ENCODE measurements at regions not wholly inside any gene's neighbourhood (a gene's known extent, or its start where the extent isn't known, plus 50 kb on each side); places are given as distances from the start of the nearest gene placed in this dataset.
"Not testable (repeated sequence)": the region's sequence is repeated elsewhere in the genome, so short reads cannot be mapped to it uniquely, and the experiment has no call there.

DNA sequence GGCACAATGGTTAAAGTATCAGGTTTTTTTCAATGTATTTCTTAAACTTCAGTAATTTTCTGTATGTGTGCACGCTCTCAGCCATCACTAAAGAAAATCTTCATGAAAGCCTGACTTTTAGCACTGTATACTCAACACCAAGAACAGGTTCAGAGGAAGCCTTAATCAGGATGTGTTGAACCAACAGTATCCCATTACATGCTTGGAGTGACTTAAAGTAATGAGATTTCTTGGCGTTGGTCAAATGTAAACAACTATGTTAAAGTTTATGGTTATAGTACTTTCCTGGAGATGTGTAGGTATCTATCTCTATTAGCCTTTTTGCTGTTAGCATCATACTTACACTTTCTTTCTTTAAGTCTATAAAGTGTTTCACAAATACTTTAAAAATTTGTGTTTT lies 335.0 kb downstream of the CCER1 start:
- DNase-seq (ENCODE audit: low read depth in 1 of 2, low spot score in 1 of 2): no peak

DNA sequence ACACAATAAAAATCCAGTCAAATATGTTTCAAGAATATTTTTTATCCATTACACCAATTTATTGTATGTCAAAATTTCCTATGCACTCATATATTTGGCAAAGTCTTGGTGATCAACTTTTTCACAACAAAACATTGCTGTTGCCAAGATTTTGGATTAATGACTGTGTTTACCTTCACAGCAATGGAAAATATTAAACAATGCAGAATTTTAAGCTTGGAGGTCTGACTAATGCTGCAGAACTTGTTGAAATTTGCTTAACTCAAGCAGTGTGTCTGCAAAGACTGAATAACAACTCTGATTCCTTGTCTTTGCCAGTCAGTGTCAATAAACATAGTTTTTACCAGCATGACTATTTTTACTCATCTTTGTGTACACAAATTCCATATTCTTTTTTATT lies 336.4 kb downstream of the CCER1 start:
- no peak for DNase-seq (ENCODE audit: low read depth in 1 of 2, low spot score in 1 of 2)

DNA sequence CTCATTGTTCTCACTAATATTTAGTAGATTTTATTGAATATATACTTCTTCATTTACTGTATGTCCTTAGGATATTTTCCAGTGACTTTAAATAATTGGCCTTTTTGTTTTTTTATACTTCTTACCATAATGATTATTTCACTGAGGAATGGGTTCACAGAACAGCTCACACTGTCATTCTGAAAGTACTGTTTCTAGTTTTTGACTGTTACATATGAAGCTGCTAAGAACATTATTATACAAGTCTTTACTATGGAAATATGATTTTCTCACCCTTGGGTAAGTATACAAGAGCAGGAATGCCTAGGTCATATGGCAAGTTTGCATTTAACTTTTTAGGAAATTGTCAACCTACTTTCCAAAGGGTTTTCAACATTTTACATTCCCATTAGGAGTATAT lies 343.1 kb downstream of the CCER1 start:
- DNase-seq (ENCODE audit: low read depth in 1 of 2, low spot score in 1 of 2): no peak

DNA sequence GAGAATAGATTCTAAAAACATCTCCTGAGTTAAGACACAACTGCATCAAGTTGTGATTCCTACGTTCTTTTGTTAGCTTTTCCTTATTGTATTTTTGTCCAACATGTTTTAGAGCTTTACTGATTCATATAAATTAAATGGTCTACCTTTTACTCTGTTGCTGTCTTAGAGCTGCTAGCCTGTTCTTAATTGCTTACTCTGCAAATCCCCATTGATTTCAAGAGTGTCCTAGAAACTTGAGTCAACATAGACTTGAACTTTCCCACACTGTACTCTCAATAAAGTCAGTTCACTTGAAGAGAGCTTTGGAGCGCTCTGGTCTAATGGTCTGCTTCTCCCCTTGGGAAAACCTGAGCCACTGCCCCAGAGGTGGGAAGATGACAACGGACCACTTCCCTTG lies 343.9 kb downstream of the CCER1 start:
- DNase-seq (ENCODE audit: low read depth in 1 of 2, low spot score in 1 of 2): no peak

DNA sequence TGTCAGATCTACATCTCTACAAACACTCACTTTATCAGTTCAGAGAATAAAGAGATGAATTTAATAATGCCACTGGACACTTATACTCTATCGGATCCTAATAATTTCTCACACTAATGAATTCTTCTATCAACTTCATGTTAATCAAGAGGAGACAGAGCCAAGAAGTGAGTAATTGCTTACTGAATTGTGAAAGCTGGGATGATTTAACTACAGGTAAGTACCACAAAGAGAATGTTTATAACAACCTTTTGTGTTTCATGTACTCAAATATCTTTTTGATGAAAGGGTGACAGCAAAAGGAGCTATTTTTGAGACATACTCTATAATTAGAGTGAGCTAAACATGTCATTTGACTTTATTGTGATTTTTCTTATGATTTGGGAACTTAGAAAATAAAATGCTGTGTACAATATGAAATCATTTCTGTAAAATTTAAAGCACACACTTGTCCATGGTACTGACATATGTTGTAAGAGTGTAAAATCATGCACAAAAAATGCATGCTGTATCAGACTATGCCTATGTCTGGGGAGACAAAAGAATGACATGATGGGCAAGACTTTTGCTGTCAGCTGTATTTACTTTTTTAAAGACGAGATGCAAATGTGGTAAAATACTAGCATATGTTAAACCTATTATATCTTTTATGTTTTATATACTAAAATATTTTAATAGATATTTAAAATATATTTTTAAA lies 361.2 kb downstream of the CCER1 start:
- DNase-seq (ENCODE audit: low read depth in 1 of 2, low spot score in 1 of 2): no peak

DNA sequence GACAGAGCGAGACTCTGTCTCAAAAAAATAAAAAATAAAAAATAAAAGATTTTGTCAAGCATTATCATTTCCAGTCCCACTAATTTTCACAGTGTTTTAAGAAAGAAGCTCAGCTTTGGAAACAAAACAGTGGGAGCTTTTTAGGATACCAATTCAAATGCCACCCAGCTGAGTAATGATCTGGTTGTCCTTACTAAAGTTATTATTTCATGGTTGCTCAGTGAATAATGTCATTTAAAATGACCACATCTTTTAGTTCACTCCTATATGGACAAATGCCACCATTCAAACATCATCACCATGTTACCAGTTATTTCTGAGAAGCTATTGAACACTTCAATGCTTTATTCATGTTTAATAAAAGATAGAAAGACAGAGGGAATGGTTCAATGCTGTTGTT lies 365.0 kb downstream of the CCER1 start:
- DNase-seq (ENCODE audit: low read depth in 1 of 2, low spot score in 1 of 2): no peak

DNA sequence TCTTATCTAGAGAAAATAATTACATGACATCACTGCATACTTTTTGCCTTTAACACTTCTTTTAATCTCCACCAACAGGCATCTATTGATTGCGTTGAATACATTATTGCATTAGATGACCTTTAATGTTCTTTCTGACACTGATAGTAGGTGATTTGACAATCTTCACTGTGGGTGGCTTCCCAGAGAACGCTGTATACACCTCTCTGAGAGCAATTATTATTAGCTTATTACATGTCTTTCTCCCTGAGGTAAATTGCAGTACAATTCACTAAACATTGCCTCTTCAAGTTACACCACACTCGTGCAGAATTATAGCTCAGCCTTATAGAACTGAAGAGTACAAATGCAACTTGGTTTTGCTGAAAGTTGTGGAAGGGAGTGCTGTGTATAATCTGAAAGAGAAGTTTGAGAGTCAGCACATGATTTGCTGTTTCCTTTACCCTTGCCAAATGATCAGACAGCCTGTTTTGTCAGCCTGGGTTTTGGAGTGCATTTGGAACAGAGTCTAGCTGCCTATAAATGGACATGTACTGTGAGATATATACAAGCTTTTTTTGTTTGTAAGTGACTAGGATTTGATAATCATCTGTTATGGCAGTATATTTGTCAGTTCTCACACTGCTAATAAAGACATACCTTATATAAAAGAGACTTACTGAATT lies 369.2 kb downstream of the CCER1 start:
- DNase-seq (ENCODE audit: low read depth in 1 of 2, low spot score in 1 of 2): no peak

DNA sequence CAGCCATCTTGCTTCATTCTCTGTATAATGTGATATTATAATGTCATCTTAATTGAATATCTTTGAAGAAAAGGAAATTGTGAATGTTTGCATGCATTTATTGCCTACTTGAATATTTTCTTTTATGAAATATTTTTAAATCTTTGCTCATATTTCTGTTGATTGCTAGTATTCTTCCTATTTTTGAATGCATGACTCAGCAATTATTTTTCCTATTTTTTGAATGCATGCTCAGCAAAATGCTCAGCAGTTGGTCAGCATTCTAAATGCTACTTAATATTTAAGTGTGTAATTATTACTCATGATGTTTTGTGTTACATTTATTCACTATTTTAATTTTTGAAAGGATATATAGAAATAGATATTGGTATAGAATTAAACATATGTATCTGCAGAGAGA lies 378.3 kb downstream of the CCER1 start:
- no peak for DNase-seq (ENCODE audit: low read depth in 1 of 2, low spot score in 1 of 2)

DNA sequence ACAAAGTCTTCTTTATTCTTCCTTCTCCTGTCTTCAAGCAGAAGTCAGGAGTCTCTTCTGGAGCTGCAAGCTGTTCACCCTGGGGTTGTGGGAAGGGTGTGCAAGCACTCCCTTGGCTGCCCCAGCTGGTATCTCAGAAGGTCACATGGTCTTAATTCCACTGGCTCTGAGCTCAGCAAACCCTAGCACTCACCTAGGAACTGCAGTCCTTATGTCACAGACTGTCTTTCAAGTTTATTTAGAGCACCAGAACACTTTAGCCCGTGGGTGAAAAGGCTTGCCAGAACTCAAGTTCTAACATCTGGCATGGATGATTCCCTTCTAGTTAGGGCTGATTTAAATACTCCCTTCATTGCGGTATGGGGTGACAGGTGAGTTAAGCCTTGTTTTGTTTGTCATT lies 379.0 kb downstream of the CCER1 start:
- no peak for DNase-seq (ENCODE audit: low read depth in 1 of 2, low spot score in 1 of 2)

DNA sequence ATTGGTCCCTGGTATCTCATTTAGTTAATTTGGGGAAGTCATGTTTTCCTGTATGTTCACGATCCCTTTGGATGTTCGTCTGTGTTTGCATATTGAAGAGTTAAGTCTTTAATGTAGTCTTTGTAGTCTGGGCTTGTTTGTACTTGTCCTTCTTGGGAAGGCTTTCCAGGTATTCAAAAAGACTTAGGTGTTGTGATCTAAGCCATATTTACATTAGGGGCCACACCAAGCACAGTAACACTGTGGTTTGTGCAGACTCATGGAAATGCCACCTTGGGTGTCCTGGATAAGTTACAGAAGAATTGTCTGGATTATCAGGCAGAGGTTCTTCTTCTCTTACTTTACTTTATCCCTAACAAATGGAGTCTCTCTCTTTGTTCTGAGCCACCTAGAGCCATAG lies 380.3 kb downstream of the CCER1 start:
- no peak for DNase-seq (ENCODE audit: low read depth in 1 of 2, low spot score in 1 of 2)

DNA sequence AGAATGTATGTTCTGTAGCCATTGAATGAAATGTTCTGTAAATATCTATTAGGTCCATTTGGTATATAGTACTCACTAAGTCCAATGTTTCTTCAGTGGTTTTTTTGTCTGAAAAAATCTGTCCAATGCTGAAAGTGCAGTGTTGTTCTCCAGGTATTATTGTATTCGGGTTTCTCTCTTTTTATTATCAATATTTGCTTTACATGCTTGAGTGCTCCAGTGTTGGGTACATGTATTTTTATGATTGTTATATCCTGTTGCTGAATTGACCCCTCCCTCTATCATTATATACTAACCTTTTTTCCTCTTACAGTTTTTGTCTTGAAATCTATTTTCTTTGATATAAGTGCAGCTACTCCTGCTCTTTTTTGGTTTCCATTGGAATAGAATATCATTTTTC lies 382.2 kb downstream of the CCER1 start:
- DNase-seq (ENCODE audit: low read depth in 1 of 2, low spot score in 1 of 2): no peak

DNA sequence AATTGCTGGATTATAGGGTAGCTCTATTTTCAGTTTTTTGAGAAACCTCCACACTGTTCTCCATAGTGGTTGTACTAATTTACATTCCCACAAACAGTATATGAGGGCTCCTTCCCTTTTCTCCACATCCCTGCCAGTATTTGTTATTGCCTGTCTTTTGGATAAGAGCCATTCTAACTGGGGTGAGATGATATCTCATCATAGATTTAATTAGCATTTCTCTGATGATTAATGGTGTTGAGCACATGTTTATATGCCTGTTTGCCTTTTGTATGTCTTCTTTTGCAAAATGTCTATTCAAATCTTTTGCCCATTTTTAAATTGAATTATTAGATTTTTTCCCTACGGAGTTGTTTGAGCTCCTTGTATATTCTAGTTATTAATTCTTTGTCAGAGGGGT lies 385.3 kb downstream of the CCER1 start:
- no peak for DNase-seq (ENCODE audit: low read depth in 1 of 2, low spot score in 1 of 2)

DNA sequence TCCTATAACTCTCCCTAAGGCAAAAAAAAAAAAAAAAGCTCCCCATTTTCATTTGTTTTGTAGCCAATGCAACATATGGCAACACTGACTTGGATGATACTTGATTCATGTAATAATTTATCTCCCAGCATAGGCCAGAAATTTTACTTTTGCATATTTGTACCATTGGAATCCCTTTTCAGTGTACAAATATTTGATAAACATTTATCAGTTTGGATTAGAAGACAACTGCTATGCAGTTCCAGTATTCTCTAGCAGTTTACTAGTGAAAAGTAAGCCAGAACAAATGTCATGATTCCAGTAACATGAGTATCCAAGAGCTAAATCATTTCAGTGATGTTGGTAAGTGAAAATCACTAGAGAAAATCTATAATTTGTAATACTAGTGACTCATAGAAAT lies 392.3 kb downstream of the CCER1 start:
- DNase-seq (ENCODE audit: low read depth in 1 of 2, low spot score in 1 of 2): no peak

DNA sequence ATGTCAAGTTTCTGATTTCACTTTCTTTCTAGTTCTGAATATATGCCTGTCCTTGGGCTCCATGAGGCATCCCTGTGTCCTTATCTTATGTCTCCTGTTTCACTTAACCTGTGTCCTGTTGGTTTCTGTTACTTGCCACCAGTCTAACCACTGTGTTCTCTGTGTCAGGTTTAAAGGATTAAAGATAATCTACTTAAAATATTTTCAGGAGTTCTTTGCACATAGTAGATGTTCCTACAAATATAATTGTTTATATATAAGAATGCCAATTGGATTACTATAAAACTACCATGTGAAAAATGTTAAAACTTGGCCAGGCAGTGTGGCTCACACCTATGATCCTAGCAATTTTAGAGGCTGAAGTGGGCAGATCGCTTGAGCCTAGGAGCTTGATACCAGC lies 406.4 kb downstream of the CCER1 start:
- no peak for DNase-seq (ENCODE audit: low read depth in 1 of 2, low spot score in 1 of 2)

DNA sequence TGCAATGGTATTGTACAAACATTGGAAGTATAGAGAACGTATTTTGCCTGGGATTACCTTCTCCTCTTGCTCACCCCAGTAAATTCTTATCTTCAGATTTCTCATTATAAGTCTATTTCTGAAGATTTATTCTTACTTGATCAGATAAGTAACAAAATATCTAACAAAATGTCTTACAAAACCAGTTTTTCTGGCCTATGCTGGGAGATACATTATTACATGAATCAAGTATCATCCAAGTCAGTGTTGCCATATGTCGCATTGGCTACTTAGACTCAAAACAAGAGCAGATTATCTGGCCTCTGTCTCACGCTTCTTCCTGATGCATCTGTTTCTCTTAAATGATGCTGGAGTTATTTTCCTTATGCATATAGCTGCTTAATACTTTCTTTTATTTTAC lies 408.5 kb downstream of the CCER1 start:
- no peak for DNase-seq (ENCODE audit: low read depth in 1 of 2, low spot score in 1 of 2)

DNA sequence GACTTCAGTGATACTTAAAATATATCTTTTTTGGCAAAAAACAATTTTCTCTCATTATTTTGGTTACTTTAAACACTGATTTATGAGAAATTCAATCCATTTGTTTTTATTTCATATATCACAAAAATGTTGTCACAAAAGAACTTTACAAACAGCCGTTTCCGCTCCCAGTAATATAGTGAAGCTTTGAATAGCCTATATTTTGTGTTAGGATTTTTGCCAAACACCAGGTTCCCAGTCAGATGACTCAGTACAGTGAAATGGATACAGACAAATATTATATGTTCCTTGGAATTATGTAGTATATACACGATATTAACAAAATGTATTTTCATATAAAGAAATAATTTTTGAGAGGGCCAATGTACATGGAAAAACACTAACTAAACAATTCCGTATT lies 411.1 kb downstream of the CCER1 start:
- no peak for DNase-seq (ENCODE audit: low read depth in 1 of 2, low spot score in 1 of 2)

DNA sequence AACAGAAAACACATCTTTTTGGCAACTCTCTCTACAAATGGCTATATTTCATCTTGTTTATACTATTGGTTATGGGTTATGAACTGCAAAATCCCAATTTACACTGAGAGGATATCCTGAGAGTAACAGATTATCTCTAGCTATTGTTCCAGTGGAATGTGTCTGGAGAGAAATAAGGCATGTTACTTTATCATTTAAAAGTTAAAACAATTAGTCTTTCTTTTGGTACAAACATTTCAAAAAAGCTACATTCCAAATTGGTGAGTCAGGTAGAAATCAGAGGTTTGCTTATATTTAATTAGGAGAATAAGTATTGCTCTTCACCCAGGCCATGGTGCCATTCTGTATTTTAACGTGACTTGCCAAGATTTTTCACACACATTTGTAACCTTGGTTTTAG lies 411.6 kb downstream of the CCER1 start:
- DNase-seq (ENCODE audit: low read depth in 1 of 2, low spot score in 1 of 2): no peak

DNA sequence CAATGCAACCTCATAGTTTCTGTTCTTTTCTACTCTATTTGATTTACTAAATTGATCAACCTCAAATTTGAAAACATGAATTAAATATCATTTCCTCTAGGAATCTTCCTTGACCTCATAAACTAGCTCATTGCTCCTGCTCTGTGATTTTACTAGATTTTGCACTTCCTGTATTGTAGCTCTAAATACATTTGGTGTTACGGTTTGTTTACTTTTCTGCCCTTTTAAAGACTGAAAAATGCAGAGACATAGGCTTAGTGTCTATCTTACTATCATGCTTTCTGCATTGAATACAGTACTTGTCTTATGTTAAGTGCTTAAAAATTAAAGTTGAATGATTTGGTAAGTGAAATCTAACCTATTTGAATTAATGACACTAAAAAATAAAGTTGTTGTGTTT lies 412.1 kb downstream of the CCER1 start:
- DNase-seq (ENCODE audit: low read depth in 1 of 2, low spot score in 1 of 2): not testable (repeated sequence)

DNA sequence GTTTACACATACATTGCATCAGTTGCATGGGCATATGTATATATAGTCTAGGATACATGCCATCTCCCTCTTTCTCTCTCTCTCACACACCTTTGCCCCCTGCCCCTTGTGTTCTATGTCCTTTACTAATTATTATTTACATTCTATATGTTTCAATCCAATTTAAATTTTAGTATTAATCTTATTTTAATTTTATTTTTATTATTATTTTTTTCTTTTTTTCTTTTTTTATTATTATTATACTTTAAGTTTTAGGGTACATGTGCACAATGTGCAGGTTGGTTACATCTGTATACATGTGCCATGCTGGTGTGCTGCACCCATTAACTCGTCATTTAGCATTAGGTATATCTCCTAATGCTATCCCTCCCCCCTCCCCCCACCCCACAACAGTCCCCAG lies 421.1 kb downstream of the CCER1 start:
- not testable (repeated sequence) for DNase-seq (ENCODE audit: low read depth in 1 of 2, low spot score in 1 of 2)

DNA sequence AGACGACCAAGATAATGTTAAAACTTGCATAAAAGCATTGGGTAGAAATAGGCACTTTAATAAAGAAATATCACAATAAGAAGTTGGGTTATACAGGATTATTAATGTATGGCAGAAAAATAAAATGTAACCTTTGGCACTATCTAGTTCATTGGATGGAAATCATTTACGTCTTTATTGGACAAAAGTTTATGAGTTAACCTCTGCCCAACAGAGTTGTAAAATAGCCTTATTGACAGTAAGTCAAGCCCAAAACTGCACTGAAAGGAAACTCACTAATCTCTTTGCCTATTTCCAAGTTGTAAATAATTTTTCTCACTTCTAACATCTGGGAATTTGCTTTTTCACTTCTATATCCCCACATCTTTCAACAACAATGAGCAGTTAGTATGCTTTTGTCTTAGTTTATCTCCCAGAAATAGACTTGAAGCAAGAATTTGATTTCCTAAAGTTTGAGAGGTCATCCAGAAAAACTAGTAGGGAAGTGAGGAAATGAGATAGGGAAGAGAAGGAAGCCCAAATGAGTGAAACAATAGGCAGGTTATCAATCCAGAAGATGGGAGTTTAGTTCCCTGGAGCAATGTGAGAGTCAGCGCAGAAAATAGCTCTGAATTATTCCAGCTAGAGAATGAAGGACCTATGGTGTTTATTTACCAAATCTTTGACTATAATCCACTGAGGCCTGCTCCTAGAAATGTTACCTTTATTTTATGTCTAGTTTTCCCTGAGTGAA lies 434.8 kb downstream of the CCER1 start:
- no peak for DNase-seq (ENCODE audit: low read depth in 1 of 2, low spot score in 1 of 2)

DNA sequence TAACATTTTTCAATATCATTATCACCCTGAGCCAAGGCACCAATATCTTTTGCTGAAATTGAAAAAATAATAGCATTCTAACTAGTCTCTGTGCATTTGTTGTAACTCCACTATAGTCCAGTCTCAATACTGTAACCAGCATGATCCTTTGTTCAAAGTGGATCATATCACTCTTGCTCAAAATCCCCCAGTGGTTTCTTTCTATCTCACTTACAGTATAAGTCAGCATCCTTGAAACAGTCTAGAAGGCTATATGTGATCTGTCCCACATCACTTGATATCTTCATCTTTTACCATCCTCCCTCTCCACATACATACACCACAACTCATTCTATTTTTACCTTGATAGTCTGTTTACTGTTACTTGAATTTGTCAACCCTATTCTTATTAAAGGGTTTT lies 435.7 kb downstream of the CCER1 start:
- no peak for DNase-seq (ENCODE audit: low read depth in 1 of 2, low spot score in 1 of 2)

All from activated CD4-positive, alpha-beta T cell treated with anti-CD3 and anti-CD28 coated beads, Interleukin-2, amount 50 U/mL, for 24 hours (primary cell).